ELF-1 (cell line): ENCODE measurements at regions not wholly inside any gene's neighbourhood (a gene's known extent, or its start where the extent isn't known, plus 50 kb on each side); places are given as distances from the start of the nearest gene placed in this dataset.

Source experiments
- DNase-seq: peaks from one replicate; pipeline ENCODE4 v3.0.0-alpha.2; 2016; ENCODE audit warnings: low read depth, low spot score

- no peak for DNase-seq
These were observed 50.3 kb upstream of the FNDC1 start for GRCh38 chr6:159118924-159119323.

- DNase-seq, result no peak
These were observed 51.6 kb upstream of the FNDC1 start for GRCh38 chr6:159117563-159117962.

GRCh38 chr6:159117046-159117445 lies 52.2 kb upstream of the FNDC1 start:
- no peak for DNase-seq

GRCh38 chr6:159116343-159116742 lies 52.9 kb upstream of the FNDC1 start:
- DNase-seq, result no peak

- no peak for DNase-seq
These were observed 54.6 kb upstream of the FNDC1 start for GRCh38 chr6:159114569-159114968.

- DNase-seq, result no peak
These were observed 56.0 kb upstream of the FNDC1 start for GRCh38 chr6:159113223-159113622.

GRCh38 chr6:159112714-159113113 lies 56.5 kb upstream of the FNDC1 start:
- DNase-seq, result no peak

GRCh38 chr6:159110748-159111147 lies 58.5 kb upstream of the FNDC1 start:
- no peak for DNase-seq

GRCh38 chr6:159110013-159110412 lies 59.2 kb upstream of the FNDC1 start:
- peak; percentile 78 for DNase-seq

- DNase-seq, result no peak
These were observed 59.8 kb upstream of the FNDC1 start for GRCh38 chr6:159109391-159109790.

GRCh38 chr6:159108426-159108985 lies 60.7 kb upstream of the FNDC1 start:
- DNase-seq, result no peak

GRCh38 chr6:159107451-159108260 lies 61.5 kb upstream of the FNDC1 start:
- no peak for DNase-seq

GRCh38 chr6:159106627-159107241 lies 61.9 kb upstream of the TAGAP start:
- DNase-seq, result peak; percentile 54

- DNase-seq, result no peak
These were observed 60.9 kb upstream of the TAGAP start for GRCh38 chr6:159105716-159106115.

- no peak for DNase-seq
These were observed 60.1 kb upstream of the TAGAP start for GRCh38 chr6:159104931-159105330.

- peak; percentile 83 for DNase-seq
These were observed 59.6 kb upstream of the TAGAP start for GRCh38 chr6:159104163-159104925.

GRCh38 chr6:159103396-159104162 lies 58.8 kb upstream of the TAGAP start:
- no peak for DNase-seq

- no peak for DNase-seq
These were observed 57.8 kb upstream of the TAGAP start for GRCh38 chr6:159102373-159103160.

GRCh38 chr6:159101656-159102055 lies 56.9 kb upstream of the TAGAP start:
- no peak for DNase-seq

- no peak for DNase-seq
These were observed 55.8 kb upstream of the TAGAP start for GRCh38 chr6:159100395-159101182.
